GM12878 (cell line): ENCODE measurements at regions not wholly inside any gene's neighbourhood (a gene's known extent, or its start where the extent isn't known, plus 50 kb on each side); places are given as distances from the start of the nearest gene placed in this dataset.

ENCODE experiments used
- ATAC-seq: fragments of 200-7000 bp; cut with Tn5 transposase; 3 replicates; pipeline ENCODE4 v1.9.1; 2020; ENCODE audit warnings: mild to moderate bottlenecking, moderate library complexity
- BruUV-seq: library from RNA; stranded (reverse); fragments of 400-500 nt; replicated peaks from 2 replicates; lab custom pipeline; 2021; lab: Mats Ljungman, UMichigan
- CTCF ChIA-PET: fragments of 300-600 bp; sonication (Branson Sonifier 250); formaldehyde crosslinking; extraction: SDS; loops from one replicate; lab custom pipeline; 2021; ENCODE audit warnings: inconsistent platforms; lab: Yijun Ruan, JAX
- POLR2A ChIA-PET: fragments of 350-600 bp; formaldehyde crosslinking; extraction: SDS; loops from one replicate; lab custom pipeline; 2021; ENCODE audit warnings: inconsistent platforms; lab: Charles Lee
- RAD21 ChIA-PET: fragments of 300-600 bp; sonication (Branson Sonifier 250); formaldehyde crosslinking; loops from one replicate; lab custom pipeline; 2023; ENCODE audit warnings: antibody characterized with exemption; ENCODE audit not compliant: unreplicated experiment; lab: Charles Lee
- SMC1A ChIA-PET: fragments of 300-600 bp; sonication (Branson Sonifier 250); formaldehyde crosslinking; loops from one replicate; lab custom pipeline; 2023; ENCODE audit not compliant: unreplicated experiment, uncharacterized antibody; lab: Charles Lee
- DNase-seq: peaks from one replicate; pipeline ENCODE4 v3.0.0-alpha.2; 2011; ENCODE audit warnings: low read depth, low spot score
- FAIRE-seq: peaks from 3 replicates; lab custom pipeline; 2011; peaks lifted over from hg19 to GRCh38; lab: Jason Lieb, UNC
- H2AFZ ChIP-seq: 2 replicates; pipeline ENCODE4 v1.6.0; 2011; ENCODE audit warnings: low read depth, low read length, control low read depth; ENCODE audit not compliant: control insufficient read depth
- H3K27ac ChIP-seq: 2 replicates; pipeline ENCODE4 v1.5.1; 2011; ENCODE audit warnings: control low read depth; ENCODE audit not compliant: control insufficient read depth, insufficient read depth
- H3K27me3 ChIP-seq, 2 experiments: replicated peaks in 1 of 2; 2 replicates each; pipeline versions ENCODE4 v1.6.0 to v1.6.1; 2011; ENCODE audit warnings: low read length in 1 of 2; ENCODE audit not compliant: control insufficient read depth in 2 of 2, insufficient read depth in 2 of 2
- H3K36me3 ChIP-seq, 2 experiments: 2 replicates each; pipeline ENCODE4 v1.5.1; 2011; ENCODE audit warnings: low read length in 1 of 2; ENCODE audit not compliant: control insufficient read depth in 2 of 2, insufficient read depth in 2 of 2
- H3K4me1 ChIP-seq: 2 replicates; pipeline ENCODE4 v1.6.1; 2011; ENCODE audit warnings: mild to moderate bottlenecking, low read length, moderate library complexity, mixed read lengths; ENCODE audit not compliant: control insufficient read depth, insufficient read depth
- H3K4me2 ChIP-seq: 2 replicates; pipeline ENCODE4 v1.6.0; 2011; ENCODE audit warnings: control low read depth; ENCODE audit not compliant: control insufficient read depth, insufficient read depth
- H3K4me3 ChIP-seq: fragments of 200-600 bp; sonication (generic); 2 replicates; pipeline ENCODE4 v1.5.1; 2016
- H3K79me2 ChIP-seq: 2 replicates; pipeline ENCODE4 v1.6.0; 2011; ENCODE audit warnings: low read length; ENCODE audit not compliant: control insufficient read depth, insufficient read depth
- H3K9ac ChIP-seq: 2 replicates; pipeline ENCODE4 v1.8.0; 2011; ENCODE audit warnings: low read length, control low read depth, mixed read lengths; ENCODE audit not compliant: control insufficient read depth, insufficient read depth
- H3K9me3 ChIP-seq: replicated peaks from 3 replicates; pipeline ENCODE4 v1.5.1; 2011; ENCODE audit warnings: mild to moderate bottlenecking, low read length; ENCODE audit not compliant: control insufficient read depth, insufficient read depth
- H4K20me1 ChIP-seq: 2 replicates; pipeline ENCODE4 v1.6.0; 2011; ENCODE audit not compliant: control insufficient read depth, insufficient read depth
- FOXM1 ChIP-seq: IDR thresholded peaks from 2 replicates; pipeline ENCODE4 v1.6.1; 2012; ENCODE audit warnings: low read depth, mild to moderate bottlenecking, inconsistent platforms, low read length, moderate library complexity
- HDAC2 ChIP-seq: fragments of 200-600 bp; sonication (generic); IDR thresholded peaks from 2 replicates; pipeline ENCODE4 v1.6.1; 2017
- JUNB ChIP-seq: IDR thresholded peaks from 2 replicates; pipeline ENCODE4 v1.6.1; 2016; ENCODE audit warnings: antibody characterized with exemption, mild to moderate bottlenecking
- JUND ChIP-seq: IDR thresholded peaks from 2 replicates; pipeline ENCODE4 v1.6.1; 2012; ENCODE audit warnings: low read depth, mild to moderate bottlenecking, low read length, improper control_type of control experiment, moderate library complexity
- LARP7 ChIP-seq: fragments of 450-650 bp; IDR thresholded peaks from 2 replicates; pipeline ENCODE4 v1.6.1; 2017; ENCODE audit warnings: mild to moderate bottlenecking
- MEF2A ChIP-seq: IDR thresholded peaks from 2 replicates; pipeline ENCODE4 v1.6.1; 2011; ENCODE audit warnings: low read depth, mild to moderate bottlenecking, low read length, moderate library complexity; ENCODE audit not compliant: insufficient read depth
- NFXL1 ChIP-seq: fragments of 450-650 bp; IDR thresholded peaks from 2 replicates; pipeline ENCODE4 v1.6.1; 2017; ENCODE audit warnings: antibody characterized with exemption, mild to moderate bottlenecking, borderline replicate concordance
- SIX5 ChIP-seq: IDR thresholded peaks from 2 replicates; pipeline ENCODE4 v1.6.1; 2011; ENCODE audit warnings: mild to moderate bottlenecking, low read depth, low read length, moderate library complexity; ENCODE audit not compliant: severe bottlenecking
- SREBF2 ChIP-seq: IDR thresholded peaks from 2 replicates; pipeline ENCODE4 v1.6.1; 2012; ENCODE audit warnings: mild to moderate bottlenecking, low read length
- STAT1 ChIP-seq: fragments of 450-650 bp; conservative IDR thresholded peaks from 2 replicates; pipeline ENCODE4 v1.6.1; 2014; ENCODE audit warnings: antibody characterized with exemption, mild to moderate bottlenecking
- TBL1XR1 ChIP-seq: IDR thresholded peaks from 2 replicates; pipeline ENCODE4 v1.6.1; 2012; ENCODE audit warnings: low read depth, low read length, improper control_type of control experiment
- TCF3 ChIP-seq: IDR thresholded peaks from 2 replicates; pipeline ENCODE4 v1.6.1; 2012; ENCODE audit warnings: low read depth, mild to moderate bottlenecking, low read length, borderline replicate concordance; ENCODE audit not compliant: insufficient read depth
- ZNF207 ChIP-seq: fragments of 450-650 bp; IDR thresholded peaks from 2 replicates; pipeline ENCODE4 v1.6.1; 2014; ENCODE audit warnings: antibody characterized with exemption, mild to moderate bottlenecking, borderline replicate concordance
- WGBS: methylation state at CpG from one replicate; pipeline ENCODE4 v1.1.6; 2016; ENCODE audit warnings: low lambda C conversion rate; ENCODE audit not compliant: insufficient replicate concordance, insufficient coverage; ENCODE audit errors: missing lambda C conversion rate; 5-methylcytosine and 5-hydroxymethylcytosine counted together
- in situ Hi-C: fragments of 300-500 bp; cut with MboI; formaldehyde crosslinking; loops from 9 replicates; pipeline ENCODE4 v1.14.3; 2018; ENCODE audit warnings: mixed read lengths
- intact Hi-C: fragments of 100-400 bp; cut with micrococcal nuclease; formaldehyde crosslinking; loops from one replicate; pipeline ENCODE4 v1.14.2; 2022; ENCODE audit not compliant: unreplicated experiment
- TF ChIP-seq, protein P1 (sequence below): fragments of 450-650 bp; IDR thresholded peaks from 2 replicates; pipeline ENCODE4 v1.6.1; 2017; ENCODE audit warnings: mild to moderate bottlenecking
- TF ChIP-seq, protein P2 (sequence below): fragments of 450-650 bp; IDR thresholded peaks from 2 replicates; pipeline ENCODE4 v1.6.1; 2016; ENCODE audit warnings: mild to moderate bottlenecking, moderate library complexity, borderline replicate concordance
- TF ChIP-seq, protein P3 (sequence below): IDR thresholded peaks from 2 replicates; pipeline ENCODE4 v1.6.1; 2011; ENCODE audit warnings: borderline replicate concordance, low read depth, mild to moderate bottlenecking, moderate library complexity, mixed read lengths, low read length; ENCODE audit not compliant: insufficient read depth; ENCODE audit errors: extremely low read length
- TF ChIP-seq, protein P4 (sequence below): fragments of 450-650 bp; IDR thresholded peaks from 2 replicates; pipeline ENCODE4 v1.6.1; 2018; ENCODE audit warnings: borderline replicate concordance, mild to moderate bottlenecking; ENCODE audit not compliant: partially characterized antibody

DNA sequence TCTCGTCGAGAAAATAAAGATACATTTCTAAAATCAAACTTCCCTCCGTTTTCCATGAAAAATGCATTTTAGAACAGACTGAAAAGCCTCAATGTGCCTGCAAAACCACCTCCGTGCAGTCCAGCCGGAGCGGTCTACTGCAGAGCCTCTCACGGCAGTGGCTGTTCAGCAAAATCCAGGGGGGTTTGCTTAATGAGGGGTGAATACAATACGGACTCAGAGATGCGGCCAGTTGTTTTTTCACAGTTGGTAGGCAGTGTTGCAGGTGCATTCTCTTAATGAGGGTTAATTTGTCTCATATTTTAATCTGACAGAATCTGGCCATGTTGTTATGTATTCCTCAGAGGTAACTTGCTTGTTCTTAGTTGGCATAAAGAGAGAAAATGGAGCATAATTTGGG, 223.0 kb downstream of the EBLN2 start:
- no peak for FAIRE-seq
- intact Hi-C loops = no loop called here
- Histone ChIP-seq H3K4me1 (no peaks in the 10 kb centered on the region), H2AFZ (no peak overlapping the region), H3K9me3 (no peaks in the 10 kb centered on the region), H3K9ac (no peak overlapping the region), H3K4me3 (no peak overlapping the region), H4K20me1 (no peaks in the 10 kb centered on the region), H3K36me3 (no peaks in the 10 kb centered on the region), H3K79me2 (no peaks in the 10 kb centered on the region), H3K4me2 (no peak overlapping the region), H3K27ac (no peak overlapping the region), H3K27me3 (peaks cover 2% of the 10 kb centered on the region in 2 experiments; a peak in 1 of 4 replicates)
- 63% methylated on average over 9 of the region's 9 CpGs for WGBS
- no peak for DNase-seq
- BruUV-seq = no TSS peak
- CTCF ChIA-PET = no interaction called here
- SMC1A ChIA-PET = no interaction called here
- POLR2A ChIA-PET = no interaction called here
- ATAC-seq = no peak
- RAD21 ChIA-PET = no interaction called here
- in situ Hi-C loops = no loop called here
- no peak for TF ChIP-seq FOXM1
- TF ChIP-seq, protein P1, sequence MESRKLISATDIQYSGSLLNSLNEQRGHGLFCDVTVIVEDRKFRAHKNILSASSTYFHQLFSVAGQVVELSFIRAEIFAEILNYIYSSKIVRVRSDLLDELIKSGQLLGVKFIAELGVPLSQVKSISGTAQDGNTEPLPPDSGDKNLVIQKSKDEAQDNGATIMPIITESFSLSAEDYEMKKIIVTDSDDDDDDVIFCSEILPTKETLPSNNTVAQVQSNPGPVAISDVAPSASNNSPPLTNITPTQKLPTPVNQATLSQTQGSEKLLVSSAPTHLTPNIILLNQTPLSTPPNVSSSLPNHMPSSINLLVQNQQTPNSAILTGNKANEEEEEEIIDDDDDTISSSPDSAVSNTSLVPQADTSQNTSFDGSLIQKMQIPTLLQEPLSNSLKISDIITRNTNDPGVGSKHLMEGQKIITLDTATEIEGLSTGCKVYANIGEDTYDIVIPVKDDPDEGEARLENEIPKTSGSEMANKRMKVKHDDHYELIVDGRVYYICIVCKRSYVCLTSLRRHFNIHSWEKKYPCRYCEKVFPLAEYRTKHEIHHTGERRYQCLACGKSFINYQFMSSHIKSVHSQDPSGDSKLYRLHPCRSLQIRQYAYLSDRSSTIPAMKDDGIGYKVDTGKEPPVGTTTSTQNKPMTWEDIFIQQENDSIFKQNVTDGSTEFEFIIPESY = no peak
- TF ChIP-seq LARP7 = no peak
- no peak for TF ChIP-seq SIX5
- TF ChIP-seq HDAC2 = no peak
- TF ChIP-seq, protein P2, sequence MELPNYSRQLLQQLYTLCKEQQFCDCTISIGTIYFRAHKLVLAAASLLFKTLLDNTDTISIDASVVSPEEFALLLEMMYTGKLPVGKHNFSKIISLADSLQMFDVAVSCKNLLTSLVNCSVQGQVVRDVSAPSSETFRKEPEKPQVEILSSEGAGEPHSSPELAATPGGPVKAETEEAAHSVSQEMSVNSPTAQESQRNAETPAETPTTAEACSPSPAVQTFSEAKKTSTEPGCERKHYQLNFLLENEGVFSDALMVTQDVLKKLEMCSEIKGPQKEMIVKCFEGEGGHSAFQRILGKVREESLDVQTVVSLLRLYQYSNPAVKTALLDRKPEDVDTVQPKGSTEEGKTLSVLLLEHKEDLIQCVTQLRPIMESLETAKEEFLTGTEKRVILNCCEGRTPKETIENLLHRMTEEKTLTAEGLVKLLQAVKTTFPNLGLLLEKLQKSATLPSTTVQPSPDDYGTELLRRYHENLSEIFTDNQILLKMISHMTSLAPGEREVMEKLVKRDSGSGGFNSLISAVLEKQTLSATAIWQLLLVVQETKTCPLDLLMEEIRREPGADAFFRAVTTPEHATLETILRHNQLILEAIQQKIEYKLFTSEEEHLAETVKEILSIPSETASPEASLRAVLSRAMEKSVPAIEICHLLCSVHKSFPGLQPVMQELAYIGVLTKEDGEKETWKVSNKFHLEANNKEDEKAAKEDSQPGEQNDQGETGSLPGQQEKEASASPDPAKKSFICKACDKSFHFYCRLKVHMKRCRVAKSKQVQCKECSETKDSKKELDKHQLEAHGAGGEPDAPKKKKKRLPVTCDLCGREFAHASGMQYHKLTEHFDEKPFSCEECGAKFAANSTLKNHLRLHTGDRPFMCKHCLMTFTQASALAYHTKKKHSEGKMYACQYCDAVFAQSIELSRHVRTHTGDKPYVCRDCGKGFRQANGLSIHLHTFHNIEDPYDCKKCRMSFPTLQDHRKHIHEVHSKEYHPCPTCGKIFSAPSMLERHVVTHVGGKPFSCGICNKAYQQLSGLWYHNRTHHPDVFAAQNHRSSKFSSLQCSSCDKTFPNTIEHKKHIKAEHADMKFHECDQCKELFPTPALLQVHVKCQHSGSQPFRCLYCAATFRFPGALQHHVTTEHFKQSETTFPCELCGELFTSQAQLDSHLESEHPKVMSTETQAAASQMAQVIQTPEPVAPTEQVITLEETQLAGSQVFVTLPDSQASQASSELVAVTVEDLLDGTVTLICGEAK = no peak
- no peak for TF ChIP-seq ZNF207
- no peak for TF ChIP-seq MEF2A
- no peak for TF ChIP-seq STAT1
- TF ChIP-seq, protein P3, sequence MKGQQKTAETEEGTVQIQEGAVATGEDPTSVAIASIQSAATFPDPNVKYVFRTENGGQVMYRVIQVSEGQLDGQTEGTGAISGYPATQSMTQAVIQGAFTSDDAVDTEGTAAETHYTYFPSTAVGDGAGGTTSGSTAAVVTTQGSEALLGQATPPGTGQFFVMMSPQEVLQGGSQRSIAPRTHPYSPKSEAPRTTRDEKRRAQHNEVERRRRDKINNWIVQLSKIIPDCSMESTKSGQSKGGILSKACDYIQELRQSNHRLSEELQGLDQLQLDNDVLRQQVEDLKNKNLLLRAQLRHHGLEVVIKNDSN = no peak
- TF ChIP-seq, protein P4, sequence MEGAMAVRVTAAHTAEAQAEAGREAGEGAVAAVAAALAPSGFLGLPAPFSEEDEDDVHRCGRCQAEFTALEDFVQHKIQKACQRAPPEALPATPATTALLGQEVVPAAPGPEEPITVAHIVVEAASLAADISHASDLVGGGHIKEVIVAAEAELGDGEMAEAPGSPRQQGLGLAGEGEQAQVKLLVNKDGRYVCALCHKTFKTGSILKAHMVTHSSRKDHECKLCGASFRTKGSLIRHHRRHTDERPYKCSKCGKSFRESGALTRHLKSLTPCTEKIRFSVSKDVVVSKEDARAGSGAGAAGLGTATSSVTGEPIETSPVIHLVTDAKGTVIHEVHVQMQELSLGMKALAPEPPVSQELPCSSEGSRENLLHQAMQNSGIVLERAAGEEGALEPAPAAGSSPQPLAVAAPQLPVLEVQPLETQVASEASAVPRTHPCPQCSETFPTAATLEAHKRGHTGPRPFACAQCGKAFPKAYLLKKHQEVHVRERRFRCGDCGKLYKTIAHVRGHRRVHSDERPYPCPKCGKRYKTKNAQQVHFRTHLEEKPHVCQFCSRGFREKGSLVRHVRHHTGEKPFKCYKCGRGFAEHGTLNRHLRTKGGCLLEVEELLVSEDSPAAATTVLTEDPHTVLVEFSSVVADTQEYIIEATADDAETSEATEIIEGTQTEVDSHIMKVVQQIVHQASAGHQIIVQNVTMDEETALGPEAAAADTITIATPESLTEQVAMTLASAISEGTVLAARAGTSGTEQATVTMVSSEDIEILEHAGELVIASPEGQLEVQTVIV = no peak
- TF ChIP-seq SREBF2 = no peak
- no peak for TF ChIP-seq NFXL1
- no peak for TF ChIP-seq TCF3
- no peak for TF ChIP-seq JUND
- no peak for TF ChIP-seq JUNB
- no peak for TF ChIP-seq TBL1XR1
